GM23338 (cell line): ENCODE measurements at regions not wholly inside any gene's neighbourhood (a gene's known extent, or its start where the extent isn't known, plus 50 kb on each side); places are given as distances from the start of the nearest gene placed in this dataset.
A peak's percentile ranks its signal among the peaks of the same experiment; 100 is the strongest.

ENCODE experiments used
- ATAC-seq: fragments of 200-7000 bp; cut with Tn5 transposase; 3 replicates; pipeline ENCODE4 v1.9.1; 2020
- DNase-seq: peaks from one replicate; pipeline ENCODE4 v3.0.0-alpha.2; 2015; ENCODE audit warnings: low spot score
- H2AFZ ChIP-seq: fragments of 200-600 bp; sonication (generic); 2 replicates; pipeline ENCODE4 v1.8.0; 2016; ENCODE audit warnings: antibody characterized with exemption, mild to moderate bottlenecking, moderate library complexity
- H3F3A ChIP-seq: fragments of 200-600 bp; sonication (generic); replicated peaks from 2 replicates; pipeline ENCODE4 v1.8.0; 2017; ENCODE audit warnings: antibody characterized with exemption, mixed run types, low read depth
- H3K27ac ChIP-seq: fragments of 200-600 bp; sonication (generic); 2 replicates; pipeline ENCODE4 v1.6.1; 2016; ENCODE audit warnings: low read depth
- H3K27me3 ChIP-seq: fragments of 200-600 bp; sonication (generic); 2 replicates; pipeline ENCODE4 v1.8.0; 2016; ENCODE audit warnings: mild to moderate bottlenecking, mixed run types, moderate library complexity; ENCODE audit not compliant: insufficient read depth
- H3K36me3 ChIP-seq: fragments of 200-600 bp; sonication (generic); 2 replicates; pipeline ENCODE4 v1.8.0; 2016; ENCODE audit warnings: mild to moderate bottlenecking; ENCODE audit not compliant: insufficient read depth
- H3K4me1 ChIP-seq: fragments of 200-600 bp; sonication (generic); 2 replicates; pipeline ENCODE4 v1.8.0; 2016; ENCODE audit warnings: mild to moderate bottlenecking, moderate library complexity; ENCODE audit not compliant: insufficient read depth
- H3K4me2 ChIP-seq: fragments of 200-600 bp; sonication (generic); 2 replicates; pipeline ENCODE4 v1.7.1; 2017; ENCODE audit warnings: mixed run types
- H3K4me3 ChIP-seq: fragments of 200-600 bp; sonication (generic); 2 replicates; pipeline ENCODE4 v1.6.1; 2016; ENCODE audit warnings: mixed run types
- H3K79me2 ChIP-seq: fragments of 200-600 bp; sonication (generic); replicated peaks from 2 replicates; pipeline ENCODE4 v1.8.0; 2017; ENCODE audit warnings: mild to moderate bottlenecking; ENCODE audit not compliant: insufficient read depth
- H3K9me2 ChIP-seq: fragments of 200-600 bp; sonication (generic); 2 replicates; pipeline ENCODE4 v1.8.0; 2017; ENCODE audit not compliant: insufficient read depth
- H4K20me1 ChIP-seq: fragments of 200-600 bp; sonication (generic); replicated peaks from 2 replicates; pipeline ENCODE4 v1.8.0; 2017; ENCODE audit warnings: mild to moderate bottlenecking; ENCODE audit not compliant: insufficient read depth
- H3K27ac Mint-ChIP-seq: 2 replicates; pipeline ENCODE4 v1.8.0; 2020; ENCODE audit warnings: inconsistent platforms, mild to moderate bottlenecking, moderate library complexity, mixed read lengths
- H3K27me3 Mint-ChIP-seq: 3 replicates; pipeline ENCODE4 v1.8.0; 2022; ENCODE audit warnings: low read depth, mild to moderate bottlenecking, moderate library complexity, mixed read lengths, inconsistent platforms; ENCODE audit not compliant: insufficient read depth, poor library complexity
- H3K36me3 Mint-ChIP-seq: 3 replicates; pipeline ENCODE4 v1.8.0; 2021; ENCODE audit warnings: low read depth, mild to moderate bottlenecking, inconsistent platforms, moderate library complexity, mixed read lengths
- H3K4me1 Mint-ChIP-seq: 3 replicates; pipeline ENCODE4 v1.8.0; 2020; ENCODE audit warnings: mild to moderate bottlenecking, inconsistent platforms, mixed read lengths
- H3K4me3 Mint-ChIP-seq: 3 replicates; pipeline ENCODE4 v1.8.0; 2021; ENCODE audit warnings: moderate library complexity, mild to moderate bottlenecking, inconsistent platforms, mixed read lengths
- H3K9me3 Mint-ChIP-seq: 3 replicates; pipeline ENCODE4 v1.8.0; 2020; ENCODE audit warnings: moderate library complexity, mild to moderate bottlenecking, inconsistent platforms, mixed read lengths
- CREB1 ChIP-seq: fragments of 250-450 bp; sonication (Bioruptor Pico); IDR thresholded peaks from 2 replicates; pipeline ENCODE4 v1.5.0; 2020; ENCODE audit warnings: low read depth, mild to moderate bottlenecking, moderate library complexity
- CTCF ChIP-seq, 2 experiments: fragments of 200-600 bp in 1 of 2; sonication (generic) in 1 of 2; conservative IDR thresholded peaks; 2 replicates each; pipeline versions ENCODE4 v1.5.1 to v1.6.1; 2016 to 2017; ENCODE audit warnings: antibody characterized with exemption in 2 of 2, low read depth in 2 of 2, mild to moderate bottlenecking in 2 of 2, moderate library complexity in 1 of 2
- JUNB ChIP-seq: IDR thresholded peaks from one replicate; pipeline ENCODE4 v1.6.1; 2016; ENCODE audit warnings: antibody characterized with exemption; ENCODE audit not compliant: unreplicated experiment
- NANOG ChIP-seq: IDR thresholded peaks from 2 replicates; pipeline ENCODE4 v1.6.1; 2016; ENCODE audit warnings: antibody characterized with exemption, borderline replicate concordance
- POLR2AphosphoS5 ChIP-seq: IDR thresholded peaks from 2 replicates; pipeline ENCODE4 v1.6.1; 2016; ENCODE audit warnings: antibody characterized with exemption, low read depth
- REST ChIP-seq: IDR thresholded peaks from one replicate; pipeline ENCODE4 v1.6.1; 2018; ENCODE audit warnings: antibody characterized with exemption; ENCODE audit not compliant: unreplicated experiment
- STAT1 ChIP-seq: IDR thresholded peaks from one replicate; pipeline ENCODE4 v1.6.1; 2016; ENCODE audit warnings: antibody characterized with exemption; ENCODE audit not compliant: unreplicated experiment
- ZNF114 ChIP-seq: fragments of 250-450 bp; sonication (Bioruptor Pico); IDR thresholded peaks from 2 replicates; pipeline ENCODE4 v1.5.0; 2020; ENCODE audit warnings: mild to moderate bottlenecking, moderate library complexity
- ZNF462 ChIP-seq: fragments of 250-450 bp; sonication (Bioruptor Pico); IDR thresholded peaks from 2 replicates; pipeline ENCODE4 v1.5.0; 2020; ENCODE audit warnings: mild to moderate bottlenecking, moderate library complexity

- no peak for TF ChIP-seq NANOG
- TF ChIP-seq REST = no peak
- no peak for TF ChIP-seq JUNB
- TF ChIP-seq CTCF (conservative IDR thresholded peaks at IDR 0.05; ENCODE audit: low read depth in 2 of 2) = no peak
Observed at GRCh38 chr7:17713584-17713983, 226.7 kb downstream of the SNX13 start (continued).

- Mint-ChIP-seq H3K27me3 (no peaks in the 10 kb centered on the region), H3K27ac (0 out of 2 replicates have a peak overlapping the region, but pooled peaks have one; percentile 9), H3K4me3 (no peak overlapping the region), H3K9me3 (no peaks in the 10 kb centered on the region), H3K36me3 (no peaks in the 10 kb centered on the region), H3K4me1 (peaks cover 14% of the 10 kb centered on the region)
- Histone ChIP-seq H3K27ac (no peak overlapping the region), H3K9me2 (no peaks in the 10 kb centered on the region), H3K27me3 (no peaks in the 10 kb centered on the region), H3K4me1 (0 out of 2 replicates have a peak, but pooled peaks cover 8% of the 10 kb centered on the region), H3K4me3 (no peak overlapping the region), H3K36me3 (no peaks in the 10 kb centered on the region), H3K79me2 (no peaks in the 10 kb centered on the region), H4K20me1 (no peaks in the 10 kb centered on the region), H3K4me2 (no peak overlapping the region), H3F3A (no peaks in the 10 kb centered on the region), H2AFZ (peak overlapping the region; percentile 60; the same call in 1 of the 2 replicates)
- DNase-seq (peak; percentile 9), ATAC-seq (peak; percentile 55; the same call in 2 of the 3 replicates)
- TF ChIP-seq STAT1 (no peak), ZNF462 (no peak), ZNF114 (CRISPR knock-in tag) (no peak), CTCF (conservative IDR thresholded peaks at IDR 0.05; ENCODE audit: low read depth in 2 of 2) (no peak), POLR2AphosphoS5 (no peak), CREB1 (CRISPR knock-in tag) (no peak)
Observed at GRCh38 chr7:17716816-17717215, 223.5 kb downstream of the SNX13 start.
